ENCODE measurements at regions not wholly inside any gene's neighbourhood (a gene's known extent, or its start where the extent isn't known, plus 50 kb on each side); places are given as distances from the start of the nearest gene placed in this dataset.
A peak's percentile ranks its signal among the peaks of the same experiment; 100 is the strongest.
"Not testable (repeated sequence)": the region's sequence is repeated elsewhere in the genome, so short reads cannot be mapped to it uniquely, and the experiment has no call there.

DNA sequence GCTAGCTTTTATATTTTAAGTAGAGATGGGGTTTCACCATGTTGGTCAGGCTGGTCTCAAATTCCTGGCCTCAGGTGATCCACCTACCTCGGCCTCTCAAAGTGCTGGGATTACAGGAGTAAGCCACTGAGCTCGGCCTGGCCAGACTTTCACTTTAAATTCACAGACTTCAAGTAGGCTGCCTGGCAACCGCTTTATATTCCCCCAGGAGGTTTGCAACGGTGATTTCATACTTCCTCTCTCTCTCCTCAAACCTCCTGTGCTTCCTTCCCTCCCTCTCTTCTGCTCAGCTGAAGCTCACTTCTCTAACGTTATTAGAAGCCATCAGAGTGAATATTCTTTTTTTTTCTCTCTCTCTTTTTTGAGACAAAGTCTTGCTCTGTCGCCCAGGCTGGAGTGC, 118.8 kb downstream of the SEPTIN7 start:
- intact Hi-C loops (cut with DNase I): loop anchor here (5.0 kb wide), 1 partner anchor 48 kb away; no protein-coding TSS in a partner anchor
- H3K27ac ChIP-seq; H3K36me3 ChIP-seq (replicated peaks in 1 of 2; ENCODE audit: insufficient read depth in 1 of 2, low read depth in 2 of 2); H3K27me3 ChIP-seq; ATAC-seq; H3K4me3 ChIP-seq; DNase-seq; H3K4me1 ChIP-seq; H3K9me3 ChIP-seq: not testable (repeated sequence)
- WGBS, 2 donors: 56 to 61% methylated on average over 6 of the region's 6 CpGs

DNA sequence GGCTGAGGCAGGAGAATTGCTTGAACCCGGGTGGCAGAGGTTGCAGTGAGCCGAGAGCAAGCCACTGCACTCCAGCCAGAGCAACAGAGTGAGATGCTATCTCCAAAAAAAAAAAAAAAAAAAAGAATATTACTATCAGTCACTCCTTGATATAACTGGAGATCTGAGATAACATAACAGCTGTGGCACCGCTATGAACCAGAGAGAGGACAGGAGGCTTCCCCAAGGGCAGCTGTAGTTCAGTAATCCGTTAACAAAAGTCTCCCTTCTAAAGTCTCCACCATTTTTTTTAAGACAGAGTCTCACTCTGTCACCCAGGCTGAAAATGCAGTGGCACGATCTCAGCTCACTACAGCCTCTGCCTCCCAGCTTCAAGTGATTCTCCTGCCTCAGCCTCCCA, 120.5 kb downstream of the SEPTIN7 start:
- ATAC-seq: not testable (repeated sequence)
- intact Hi-C loops (cut with DNase I): loop anchor here (5.0 kb wide), 1 partner anchor 46 kb away; no protein-coding TSS in a partner anchor

DNA sequence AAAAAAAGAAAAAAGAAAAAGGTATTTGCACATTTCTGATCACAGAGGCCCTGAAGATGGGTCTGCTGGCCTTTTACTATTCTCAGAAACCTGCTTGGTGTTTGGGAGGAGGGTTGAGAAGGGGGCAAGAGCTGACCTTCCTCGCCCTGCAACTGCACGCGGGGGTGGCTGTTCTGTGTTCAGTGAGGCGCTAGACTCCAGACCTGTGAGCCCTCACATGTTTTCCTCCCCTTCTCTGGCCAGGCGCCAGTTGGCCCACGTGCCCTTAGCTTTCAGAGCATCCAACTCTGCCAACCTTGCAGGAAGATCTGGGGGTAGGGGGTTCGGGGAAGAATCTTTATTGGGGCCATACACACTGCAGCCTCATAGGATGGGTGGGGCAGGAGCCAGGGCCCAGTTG, 123.8 kb downstream of the SEPTIN7 start:
- 63 to 80% methylated on average over 3 to 7 of the region's 7 CpGs for WGBS, 2 donors
- H3K9me3 ChIP-seq; H3K4me1 ChIP-seq; H3K27me3 ChIP-seq; H3K36me3 ChIP-seq (replicated peaks in 1 of 2; ENCODE audit: insufficient read depth in 1 of 2, low read depth in 2 of 2); H3K27ac ChIP-seq; ATAC-seq; H3K4me3 ChIP-seq: not testable (repeated sequence)
- intact Hi-C loops (cut with DNase I): loop anchor here (5.0 kb wide), 1 partner anchor 43 kb away; no protein-coding TSS in a partner anchor
- DNase-seq: peak in 1 of 4 donors; percentile 9

More for the DNA sequence above, 120.5 kb downstream of the SEPTIN7 start:
- H3K27me3 ChIP-seq; H3K36me3 ChIP-seq (replicated peaks in 1 of 2; ENCODE audit: insufficient read depth in 1 of 2, low read depth in 2 of 2); H3K4me3 ChIP-seq; H3K27ac ChIP-seq; DNase-seq; H3K4me1 ChIP-seq; H3K9me3 ChIP-seq: not testable (repeated sequence)
- 74 to 86% methylated on average over 5 of the region's 5 CpGs for WGBS, 2 donors

DNA sequence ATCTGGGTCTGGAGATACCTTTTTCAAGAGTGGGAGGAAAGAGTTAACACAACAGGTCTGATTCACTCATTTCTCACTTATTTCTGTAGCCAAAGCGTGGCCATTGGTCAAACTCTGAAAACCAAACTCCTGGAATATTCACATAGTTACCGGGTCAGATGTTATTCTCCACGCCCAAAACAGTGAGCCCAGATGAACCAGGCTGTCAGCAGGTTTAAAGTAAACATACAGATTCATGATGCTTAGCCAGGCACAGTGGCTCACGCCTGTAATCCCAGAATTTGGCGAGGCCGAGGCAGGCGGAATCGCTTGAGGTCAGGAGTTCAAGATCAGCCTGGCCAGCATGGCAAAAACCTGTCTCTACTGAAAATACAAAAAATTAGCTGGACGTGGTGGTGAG, 126.1 kb downstream of the SEPTIN7 start:
- H3K27me3 ChIP-seq; H3K4me1 ChIP-seq; H3K36me3 ChIP-seq (replicated peaks in 1 of 2; ENCODE audit: insufficient read depth in 1 of 2, low read depth in 2 of 2); DNase-seq; H3K4me3 ChIP-seq; intact Hi-C loops (cut with DNase I); H3K27ac ChIP-seq; ATAC-seq; H3K9me3 ChIP-seq: not testable (repeated sequence)
- WGBS, 2 donors: 73 to 92% methylated on average over 4 to 8 of the region's 9 CpGs

DNA sequence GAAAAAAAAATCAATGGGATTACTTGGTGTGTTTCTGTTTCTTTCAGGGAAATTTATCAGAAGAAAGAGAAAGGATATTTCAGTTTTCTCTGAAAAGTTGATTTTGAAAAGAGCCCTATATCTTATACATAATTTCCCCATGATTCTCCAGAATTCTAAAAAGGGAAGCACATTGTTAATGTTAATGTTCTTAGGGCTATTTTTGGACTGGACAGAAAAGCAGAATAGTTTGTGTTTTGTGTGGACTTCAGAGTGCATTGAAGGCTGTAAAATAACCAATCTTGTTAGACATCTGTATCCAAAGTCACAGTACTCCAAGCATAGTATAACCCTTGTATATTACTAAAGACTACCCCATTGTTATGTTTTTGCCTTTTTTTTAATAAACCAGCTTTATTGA, 130.3 kb downstream of the SEPTIN7 start:
- not testable (repeated sequence) for H3K4me1 ChIP-seq, H3K9me3 ChIP-seq

DNA sequence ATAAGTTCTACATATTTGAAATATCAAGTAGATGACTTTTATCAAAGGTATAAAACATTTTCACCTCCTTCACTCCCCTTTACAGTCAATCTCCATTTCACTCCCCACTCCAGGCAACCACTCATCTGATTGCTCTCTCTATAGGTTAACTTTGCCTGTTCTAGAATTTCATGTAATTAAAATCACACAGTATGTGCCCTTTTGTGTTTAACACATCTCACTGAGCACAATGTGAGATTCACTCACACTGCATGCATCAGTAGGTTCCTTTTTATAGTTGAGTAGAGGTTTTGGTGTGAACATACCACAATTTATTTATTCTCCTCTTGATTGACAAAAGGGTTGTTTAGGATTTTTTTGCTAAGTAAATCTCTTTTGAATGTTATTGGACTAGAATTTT, 130.7 kb downstream of the SEPTIN7 start:
- H3K9me3 ChIP-seq; H3K27me3 ChIP-seq; H3K27ac ChIP-seq; ATAC-seq; H3K36me3 ChIP-seq (replicated peaks in 1 of 2; ENCODE audit: insufficient read depth in 1 of 2, low read depth in 2 of 2); H3K4me3 ChIP-seq; H3K4me1 ChIP-seq; intact Hi-C loops (cut with DNase I); DNase-seq: not testable (repeated sequence)

More for the DNA sequence above, 130.3 kb downstream of the SEPTIN7 start:
- DNase-seq; H3K4me3 ChIP-seq; H3K27ac ChIP-seq; ATAC-seq; intact Hi-C loops (cut with DNase I); H3K36me3 ChIP-seq (replicated peaks in 1 of 2; ENCODE audit: insufficient read depth in 1 of 2, low read depth in 2 of 2); H3K27me3 ChIP-seq: not testable (repeated sequence)

DNA sequence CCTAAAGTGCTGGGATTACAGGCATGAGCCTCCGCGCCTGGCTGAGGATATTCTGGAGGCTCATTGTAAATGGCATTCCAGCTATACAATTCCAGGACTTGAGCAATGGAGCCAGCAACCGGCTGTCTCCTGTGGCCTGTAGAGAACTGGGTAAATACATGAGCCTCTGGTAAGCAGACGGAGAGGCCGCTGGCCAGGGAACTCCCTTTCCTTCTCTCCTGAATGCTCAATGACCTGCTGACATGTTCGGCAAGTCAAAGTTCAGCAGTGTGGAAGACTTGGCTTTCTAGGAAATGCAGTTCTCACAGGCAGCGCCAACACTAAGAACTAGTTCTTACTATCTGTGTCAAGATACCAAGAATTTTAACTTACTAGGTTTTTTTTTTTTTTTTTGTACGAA, 139.8 kb downstream of the SEPTIN7 start:
- intact Hi-C loops (cut with DNase I); H3K27ac ChIP-seq; H3K4me1 ChIP-seq; ATAC-seq; H3K36me3 ChIP-seq (replicated peaks in 1 of 2; ENCODE audit: insufficient read depth in 1 of 2, low read depth in 2 of 2); H3K4me3 ChIP-seq; H3K9me3 ChIP-seq; DNase-seq; H3K27me3 ChIP-seq: not testable (repeated sequence)
- WGBS, 2 donors: 80 to 89% methylated on average over 8 of the region's 8 CpGs

DNA sequence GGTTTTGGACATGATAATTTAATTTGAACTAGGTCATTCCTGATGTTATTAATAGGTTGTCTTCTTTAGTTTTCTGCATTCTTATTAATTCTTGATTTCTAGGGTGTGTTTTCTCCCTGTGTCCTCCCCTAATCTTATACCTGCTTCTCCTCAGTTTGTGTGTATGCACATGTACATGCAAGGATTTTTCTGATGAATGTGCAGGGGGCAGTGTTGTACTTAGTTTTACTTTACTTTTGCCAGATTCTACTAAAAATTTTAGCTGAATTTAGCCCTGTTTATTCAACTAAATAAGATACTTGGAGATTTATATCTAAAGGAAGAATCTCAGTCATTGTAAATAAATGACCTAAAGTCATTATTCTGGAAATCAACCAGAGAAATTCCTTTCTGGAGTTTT, 144.8 kb downstream of the SEPTIN7 start:
- DNase-seq; intact Hi-C loops (cut with DNase I); H3K27ac ChIP-seq; ATAC-seq; H3K27me3 ChIP-seq; H3K9me3 ChIP-seq; H3K36me3 ChIP-seq (replicated peaks in 1 of 2; ENCODE audit: insufficient read depth in 1 of 2, low read depth in 2 of 2); H3K4me1 ChIP-seq; H3K4me3 ChIP-seq: not testable (repeated sequence)

DNA sequence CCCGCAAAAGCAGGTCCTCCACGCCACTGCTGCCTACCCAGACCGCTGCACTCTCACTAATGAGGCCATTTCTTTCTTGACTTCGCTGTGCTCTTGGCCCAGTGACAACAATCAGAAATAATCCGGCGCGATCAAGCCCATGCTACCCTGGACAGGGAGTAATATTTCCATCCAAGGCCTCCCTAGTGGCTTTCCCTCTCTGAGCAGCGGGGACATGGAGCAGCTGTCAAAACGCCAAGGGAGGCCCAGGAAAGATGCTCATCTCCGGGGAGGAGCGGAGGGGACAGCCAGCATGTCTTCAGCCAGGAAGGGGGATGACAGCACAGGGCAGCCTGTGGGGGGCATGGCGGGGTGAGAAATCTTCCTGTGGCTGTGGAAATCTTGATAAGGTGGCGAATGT, 154.9 kb downstream of the SEPTIN7 start:
- H3K9me3 ChIP-seq; H3K36me3 ChIP-seq (replicated peaks in 1 of 2; ENCODE audit: insufficient read depth in 1 of 2, low read depth in 2 of 2); ATAC-seq; H3K4me1 ChIP-seq; H3K27ac ChIP-seq; H3K27me3 ChIP-seq; DNase-seq; H3K4me3 ChIP-seq; intact Hi-C loops (cut with DNase I): not testable (repeated sequence)
- WGBS, 2 donors: 80% methylated on average over 12 to 13 of the region's 13 CpGs

DNA sequence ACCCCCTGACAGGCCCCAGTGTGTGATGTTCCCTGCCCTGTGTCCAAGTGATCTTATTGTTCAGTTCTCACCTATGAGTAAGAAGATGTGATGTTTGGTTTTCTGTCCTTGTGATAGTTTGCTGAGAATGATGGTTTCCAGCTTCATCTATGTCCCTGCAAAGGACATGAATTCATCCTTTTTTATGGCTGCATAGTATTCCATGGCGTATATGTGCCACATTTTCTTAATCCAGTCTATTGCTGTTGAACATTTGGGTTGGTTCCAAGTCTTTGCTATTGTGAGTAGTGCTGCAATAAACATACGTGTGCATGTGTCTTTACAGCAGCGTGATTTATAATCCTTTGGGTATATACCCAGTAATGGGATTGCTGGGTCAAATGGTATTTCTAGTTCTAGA, 156.1 kb downstream of the SEPTIN7 start:
- intact Hi-C loops (cut with DNase I); H3K27ac ChIP-seq; H3K36me3 ChIP-seq (replicated peaks in 1 of 2; ENCODE audit: insufficient read depth in 1 of 2, low read depth in 2 of 2); ATAC-seq; H3K9me3 ChIP-seq; DNase-seq; H3K4me1 ChIP-seq; H3K4me3 ChIP-seq; H3K27me3 ChIP-seq: not testable (repeated sequence)
- 95 to 98% methylated on average over 3 of the region's 3 CpGs for WGBS, 2 donors

DNA sequence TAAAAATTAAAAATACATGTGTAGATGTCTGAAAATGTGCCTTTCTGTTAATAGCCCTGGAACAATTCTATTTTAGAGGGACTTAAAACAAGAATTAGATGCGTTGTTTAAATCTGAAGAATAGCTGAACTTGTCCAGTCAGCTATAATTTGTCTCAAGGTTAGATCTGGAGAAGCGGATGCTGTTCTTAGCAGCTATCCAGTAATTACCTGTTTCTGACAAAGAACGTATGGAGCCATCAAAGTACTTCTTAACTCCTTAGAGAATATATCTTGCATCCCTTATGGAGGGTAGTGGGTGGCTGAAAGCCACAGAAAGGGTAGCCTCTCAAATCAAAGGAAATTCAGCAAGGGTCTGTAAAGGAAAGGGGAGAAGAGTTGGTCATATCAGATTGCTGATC, 160.4 kb downstream of the SEPTIN7 start:
- H3K9me3 ChIP-seq; H3K27ac ChIP-seq; ATAC-seq; DNase-seq; H3K36me3 ChIP-seq (replicated peaks in 1 of 2; ENCODE audit: insufficient read depth in 1 of 2, low read depth in 2 of 2); H3K4me1 ChIP-seq; H3K27me3 ChIP-seq; intact Hi-C loops (cut with DNase I); H3K4me3 ChIP-seq: not testable (repeated sequence)
- WGBS, 2 donors: 58 to 71% methylated on average over 3 of the region's 3 CpGs

DNA sequence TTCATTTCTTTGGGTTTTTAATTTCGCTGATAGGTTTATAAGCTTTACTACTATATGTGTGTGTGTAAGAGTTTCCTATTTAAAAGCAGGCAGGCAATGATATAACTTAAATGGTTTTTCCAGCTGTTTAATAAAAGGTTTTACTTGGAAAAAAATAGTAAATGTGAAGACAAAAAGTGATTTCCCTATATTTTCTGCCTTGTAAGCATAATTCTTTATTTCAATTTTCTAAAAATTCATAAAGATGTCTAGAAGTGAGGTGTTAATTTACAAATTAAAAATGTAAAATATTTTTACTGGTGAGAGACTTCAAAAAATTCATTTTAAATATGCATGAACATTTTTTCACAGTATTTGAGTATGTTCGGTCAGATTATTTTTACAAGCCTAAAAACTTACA, 161.8 kb downstream of the SEPTIN7 start:
- ATAC-seq; H3K4me1 ChIP-seq; DNase-seq; H3K27me3 ChIP-seq; H3K9me3 ChIP-seq; H3K36me3 ChIP-seq (replicated peaks in 1 of 2; ENCODE audit: insufficient read depth in 1 of 2, low read depth in 2 of 2); H3K27ac ChIP-seq; H3K4me3 ChIP-seq; intact Hi-C loops (cut with DNase I): not testable (repeated sequence)
- 97 to 99% methylated on average over 2 of the region's 2 CpGs for WGBS, 2 donors
